ENCODE measurements at regions not wholly inside any gene's neighbourhood (a gene's known extent, or its start where the extent isn't known, plus 50 kb on each side); places are given as distances from the start of the nearest gene placed in this dataset.

DNA sequence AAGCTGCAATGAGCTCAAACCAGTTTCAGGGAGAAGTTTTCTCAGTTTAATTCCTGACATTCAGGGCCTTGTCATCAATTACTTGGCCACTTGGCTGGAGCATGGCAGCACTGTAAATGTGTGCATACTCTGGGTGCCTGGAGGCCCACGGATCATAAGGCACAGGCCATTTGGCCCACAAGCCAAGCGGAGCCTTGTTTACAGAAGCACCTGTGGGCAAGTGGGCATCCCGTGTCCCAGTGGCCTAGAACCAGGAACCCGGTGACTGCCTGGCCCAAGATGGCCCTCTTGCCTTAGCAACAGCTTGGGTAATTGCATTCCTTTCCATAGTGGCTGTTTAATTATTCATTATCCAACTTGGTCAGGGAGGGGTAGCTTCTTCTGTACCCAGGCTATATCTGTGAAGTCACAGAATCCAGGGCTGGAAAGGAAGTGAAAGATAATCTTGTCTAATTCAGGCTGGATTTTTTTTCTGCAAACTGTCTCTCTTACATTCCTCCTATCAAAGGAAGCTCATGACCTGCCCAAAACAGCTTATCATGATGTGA lies 426.4 kb upstream of the ZMIZ1 start:
- no peaks in the 10 kb centered on the region for H3K36me3 ChIP-seq

DNA sequence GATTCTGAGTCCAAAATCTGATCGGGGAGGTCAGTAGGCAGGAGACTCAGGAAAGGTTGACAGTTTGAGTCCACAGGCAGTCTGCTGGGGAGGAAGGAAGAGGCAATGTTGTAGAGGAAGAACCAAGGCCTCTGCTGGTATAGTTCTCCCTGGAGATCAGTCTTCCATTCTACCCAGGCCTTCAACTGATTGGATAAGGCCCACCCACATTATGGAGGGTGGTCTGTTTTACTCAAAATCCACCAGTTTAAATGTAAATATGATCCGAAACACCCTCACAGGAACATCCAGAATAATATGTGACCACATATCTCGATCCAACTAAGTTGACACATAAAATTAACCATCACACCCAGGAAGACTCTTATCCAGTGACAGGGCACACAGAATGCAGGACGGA lies 425.3 kb upstream of the ZMIZ1 start:
- ATAC-seq (ENCODE audit: insufficient number of reproducible peaks, low FRiP score, low read depth) = no peak
- TF ChIP-seq, protein P1, sequence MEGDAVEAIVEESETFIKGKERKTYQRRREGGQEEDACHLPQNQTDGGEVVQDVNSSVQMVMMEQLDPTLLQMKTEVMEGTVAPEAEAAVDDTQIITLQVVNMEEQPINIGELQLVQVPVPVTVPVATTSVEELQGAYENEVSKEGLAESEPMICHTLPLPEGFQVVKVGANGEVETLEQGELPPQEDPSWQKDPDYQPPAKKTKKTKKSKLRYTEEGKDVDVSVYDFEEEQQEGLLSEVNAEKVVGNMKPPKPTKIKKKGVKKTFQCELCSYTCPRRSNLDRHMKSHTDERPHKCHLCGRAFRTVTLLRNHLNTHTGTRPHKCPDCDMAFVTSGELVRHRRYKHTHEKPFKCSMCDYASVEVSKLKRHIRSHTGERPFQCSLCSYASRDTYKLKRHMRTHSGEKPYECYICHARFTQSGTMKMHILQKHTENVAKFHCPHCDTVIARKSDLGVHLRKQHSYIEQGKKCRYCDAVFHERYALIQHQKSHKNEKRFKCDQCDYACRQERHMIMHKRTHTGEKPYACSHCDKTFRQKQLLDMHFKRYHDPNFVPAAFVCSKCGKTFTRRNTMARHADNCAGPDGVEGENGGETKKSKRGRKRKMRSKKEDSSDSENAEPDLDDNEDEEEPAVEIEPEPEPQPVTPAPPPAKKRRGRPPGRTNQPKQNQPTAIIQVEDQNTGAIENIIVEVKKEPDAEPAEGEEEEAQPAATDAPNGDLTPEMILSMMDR (IDR thresholded peaks at IDR 0.05) = no peak

More for the DNA sequence above, 426.4 kb upstream of the ZMIZ1 start:
- Histone ChIP-seq H3K27ac (no peak overlapping the region), H3K27me3 (replicated peaks; ENCODE audit: insufficient read depth) (no peaks in the 10 kb centered on the region), H3K9me3 (no peaks in the 10 kb centered on the region), H3K4me3 (no peak overlapping the region), H3K4me1 (ENCODE audit: control insufficient read depth in 1 of 2, low read depth in 2 of 2) (no peaks in the 10 kb centered on the region)
- TF ChIP-seq, protein P1 (IDR thresholded peaks at IDR 0.05) = no peak
- ATAC-seq (ENCODE audit: insufficient number of reproducible peaks, low FRiP score, low read depth) (no peak), DNase-seq (ENCODE audit: low spot score) (no peak)

DNA sequence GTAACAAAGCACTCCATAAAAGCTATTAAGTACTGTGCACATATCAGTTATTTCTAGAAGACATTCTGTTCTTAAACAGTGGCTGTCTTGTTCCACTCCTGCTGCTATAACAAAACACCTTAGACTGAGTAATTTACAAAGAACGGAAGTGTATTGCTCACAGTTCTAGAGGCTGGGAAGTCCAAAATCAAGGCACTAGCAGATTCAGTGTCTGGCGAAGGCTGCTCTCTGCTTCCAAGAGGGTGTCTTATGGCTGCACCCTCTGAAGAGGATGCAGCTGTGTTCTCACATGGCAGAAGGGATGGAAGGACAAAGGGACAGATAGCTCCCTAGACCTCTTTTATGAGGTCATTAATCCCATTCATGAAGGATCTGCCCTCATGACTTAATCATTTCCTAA lies 424.2 kb upstream of the ZMIZ1 start:
- Histone ChIP-seq H3K4me3 (no peak overlapping the region), H3K4me1 (ENCODE audit: control insufficient read depth in 1 of 2, low read depth in 2 of 2) (no peaks in the 10 kb centered on the region), H3K9me3 (no peaks in the 10 kb centered on the region), H3K27ac (no peak overlapping the region), H3K27me3 (replicated peaks; ENCODE audit: insufficient read depth) (no peaks in the 10 kb centered on the region), H3K36me3 (no peaks in the 10 kb centered on the region)
- DNase-seq (ENCODE audit: low spot score) (no peak), ATAC-seq (ENCODE audit: insufficient number of reproducible peaks, low FRiP score, low read depth) (no peak)
- TF ChIP-seq, protein P1 (IDR thresholded peaks at IDR 0.05) = no peak

More for the DNA sequence above, 425.3 kb upstream of the ZMIZ1 start:
- H3K27me3 ChIP-seq (replicated peaks; ENCODE audit: insufficient read depth) = no peaks in the 10 kb centered on the region
- H3K36me3 ChIP-seq = no peaks in the 10 kb centered on the region
- no peak overlapping the region for H3K4me3 ChIP-seq
- no peak for DNase-seq (ENCODE audit: low spot score)
- no peaks in the 10 kb centered on the region for H3K9me3 ChIP-seq
- no peaks in the 10 kb centered on the region for H3K4me1 ChIP-seq (ENCODE audit: control insufficient read depth in 1 of 2, low read depth in 2 of 2)
- no peak overlapping the region for H3K27ac ChIP-seq

DNA sequence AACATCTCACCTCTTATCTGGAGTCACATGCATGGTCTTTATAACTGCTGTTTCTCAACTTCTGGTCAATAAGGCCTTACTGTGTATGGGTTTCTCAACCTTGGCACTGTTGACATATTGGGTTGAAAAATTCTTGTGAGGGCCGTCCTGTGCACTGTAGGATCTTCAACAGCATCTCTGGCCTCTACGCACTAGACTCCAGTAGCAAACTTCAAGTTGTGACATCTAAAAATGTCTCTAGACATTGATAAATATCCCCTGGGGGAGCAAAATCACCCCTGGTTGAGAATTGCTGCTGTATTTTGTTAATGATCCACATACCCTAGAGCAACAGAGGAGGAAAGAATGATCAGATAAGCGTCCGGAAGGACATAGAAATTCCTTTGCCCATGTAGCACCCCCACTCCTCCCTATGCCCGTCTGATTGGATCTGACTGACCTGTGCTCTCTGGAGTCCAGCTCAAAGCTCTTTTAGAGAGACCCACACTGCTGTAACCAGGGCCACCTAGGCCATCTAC lies 423.5 kb upstream of the ZMIZ1 start:
- no peak for ATAC-seq (ENCODE audit: insufficient number of reproducible peaks, low FRiP score, low read depth)
- H3K36me3 ChIP-seq = no peaks in the 10 kb centered on the region
- no peak for DNase-seq (ENCODE audit: low spot score)
- TF ChIP-seq, protein P1 (IDR thresholded peaks at IDR 0.05) = no peak
- no peaks in the 10 kb centered on the region for H3K9me3 ChIP-seq
- H3K27me3 ChIP-seq (replicated peaks; ENCODE audit: insufficient read depth) = no peaks in the 10 kb centered on the region
- no peak overlapping the region for H3K4me3 ChIP-seq
- no peak overlapping the region for H3K27ac ChIP-seq
- H3K4me1 ChIP-seq (ENCODE audit: control insufficient read depth in 1 of 2, low read depth in 2 of 2) = no peaks in the 10 kb centered on the region

DNA sequence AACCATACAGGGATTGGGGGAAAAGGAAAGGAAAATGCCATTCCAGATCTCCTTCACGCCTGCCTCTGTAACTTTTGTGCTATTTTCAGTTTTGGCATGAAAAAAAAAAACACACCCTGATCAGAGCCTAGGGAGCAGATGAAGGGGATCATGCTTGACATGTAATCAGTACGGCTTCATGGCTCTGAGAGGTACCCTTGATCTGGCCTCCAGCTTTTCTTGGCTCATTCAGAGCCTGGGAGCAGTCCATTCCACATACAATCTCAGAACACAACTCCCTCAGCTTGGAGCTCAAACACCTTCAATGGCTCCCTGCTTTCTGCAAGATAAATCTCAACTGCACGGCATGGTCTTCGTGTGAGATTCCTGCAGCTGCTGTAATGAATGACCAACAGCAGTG lies 422.8 kb upstream of the ZMIZ1 start:
- Histone ChIP-seq H3K27me3 (replicated peaks; ENCODE audit: insufficient read depth) (no peaks in the 10 kb centered on the region), H3K27ac (no peak overlapping the region), H3K9me3 (no peaks in the 10 kb centered on the region), H3K4me1 (ENCODE audit: control insufficient read depth in 1 of 2, low read depth in 2 of 2) (no peaks in the 10 kb centered on the region), H3K4me3 (no peak overlapping the region), H3K36me3 (no peaks in the 10 kb centered on the region)
- ATAC-seq (ENCODE audit: insufficient number of reproducible peaks, low FRiP score, low read depth) (no peak), DNase-seq (ENCODE audit: low spot score) (no peak)
- TF ChIP-seq, protein P1 (IDR thresholded peaks at IDR 0.05) = no peak

All from thoracic aorta (tissue), 2 donors.